ENCODE measurements at regions not wholly inside any gene's neighbourhood (a gene's known extent, or its start where the extent isn't known, plus 50 kb on each side); places are given as distances from the start of the nearest gene placed in this dataset.

DNA sequence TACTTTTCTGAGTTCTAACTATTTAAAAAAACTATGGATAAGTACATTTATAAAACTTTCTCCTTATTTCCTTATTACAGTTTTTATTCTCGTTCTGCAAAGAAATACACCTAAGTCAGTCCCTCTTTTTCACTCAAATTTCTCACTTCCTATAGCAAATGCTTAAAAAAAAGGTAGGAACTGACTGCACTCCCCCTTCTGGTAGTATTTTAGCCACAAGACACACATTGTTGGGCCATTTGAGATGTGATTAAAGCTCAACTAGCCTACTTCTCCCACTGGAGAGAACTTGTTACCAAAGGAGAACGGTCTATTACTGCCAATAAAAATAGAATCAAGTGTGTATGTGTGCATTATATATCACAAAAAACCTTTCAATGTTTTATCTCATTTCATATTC lies 521.9 kb upstream of the PRMT6 start:
- H3K4me3 ChIP-seq, result no peak overlapping the region
- H3F3A ChIP-seq (ENCODE audit: insufficient read depth, low read depth), result no peaks in the 10 kb centered on the region
- H3K27me3 ChIP-seq (ENCODE audit: insufficient read depth, low read depth), result no peaks in the 10 kb centered on the region
- no peak overlapping the region for H3K27ac ChIP-seq
- H3K9me2 ChIP-seq (ENCODE audit: insufficient read depth), result no peaks in the 10 kb centered on the region
- no peaks in the 10 kb centered on the region for H3K9me3 ChIP-seq (ENCODE audit: insufficient read depth, low read depth)
- no peak overlapping the region for H3K4me2 ChIP-seq
- intact Hi-C loops (cut with micrococcal nuclease; ENCODE audit: unreplicated experiment), result no loop called here
- no TSS peak for BruUV-seq (replicated peaks)
- H3K4me1 ChIP-seq (replicated peaks; ENCODE audit: insufficient read depth), result no peaks in the 10 kb centered on the region
- H4K20me1 ChIP-seq (ENCODE audit: insufficient read depth), result no peaks in the 10 kb centered on the region
- H3K36me3 ChIP-seq (ENCODE audit: low read depth), result no peaks in the 10 kb centered on the region
- no peak for DNase-seq
- no peak overlapping the region for H2AFZ ChIP-seq
- no peak for TF ChIP-seq EZH2 (IDR thresholded peaks at IDR 0.05; ENCODE audit: low read depth)
- TF ChIP-seq, protein P1, sequence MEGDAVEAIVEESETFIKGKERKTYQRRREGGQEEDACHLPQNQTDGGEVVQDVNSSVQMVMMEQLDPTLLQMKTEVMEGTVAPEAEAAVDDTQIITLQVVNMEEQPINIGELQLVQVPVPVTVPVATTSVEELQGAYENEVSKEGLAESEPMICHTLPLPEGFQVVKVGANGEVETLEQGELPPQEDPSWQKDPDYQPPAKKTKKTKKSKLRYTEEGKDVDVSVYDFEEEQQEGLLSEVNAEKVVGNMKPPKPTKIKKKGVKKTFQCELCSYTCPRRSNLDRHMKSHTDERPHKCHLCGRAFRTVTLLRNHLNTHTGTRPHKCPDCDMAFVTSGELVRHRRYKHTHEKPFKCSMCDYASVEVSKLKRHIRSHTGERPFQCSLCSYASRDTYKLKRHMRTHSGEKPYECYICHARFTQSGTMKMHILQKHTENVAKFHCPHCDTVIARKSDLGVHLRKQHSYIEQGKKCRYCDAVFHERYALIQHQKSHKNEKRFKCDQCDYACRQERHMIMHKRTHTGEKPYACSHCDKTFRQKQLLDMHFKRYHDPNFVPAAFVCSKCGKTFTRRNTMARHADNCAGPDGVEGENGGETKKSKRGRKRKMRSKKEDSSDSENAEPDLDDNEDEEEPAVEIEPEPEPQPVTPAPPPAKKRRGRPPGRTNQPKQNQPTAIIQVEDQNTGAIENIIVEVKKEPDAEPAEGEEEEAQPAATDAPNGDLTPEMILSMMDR (conservative IDR thresholded peaks at IDR 0.05), result no peak
- no peaks in the 10 kb centered on the region for H3K79me2 ChIP-seq (ENCODE audit: low read depth)
- CTCF ChIA-PET, result no interaction called here
- POLR2A ChIA-PET (ENCODE audit: unreplicated experiment), result no interaction called here

DNA sequence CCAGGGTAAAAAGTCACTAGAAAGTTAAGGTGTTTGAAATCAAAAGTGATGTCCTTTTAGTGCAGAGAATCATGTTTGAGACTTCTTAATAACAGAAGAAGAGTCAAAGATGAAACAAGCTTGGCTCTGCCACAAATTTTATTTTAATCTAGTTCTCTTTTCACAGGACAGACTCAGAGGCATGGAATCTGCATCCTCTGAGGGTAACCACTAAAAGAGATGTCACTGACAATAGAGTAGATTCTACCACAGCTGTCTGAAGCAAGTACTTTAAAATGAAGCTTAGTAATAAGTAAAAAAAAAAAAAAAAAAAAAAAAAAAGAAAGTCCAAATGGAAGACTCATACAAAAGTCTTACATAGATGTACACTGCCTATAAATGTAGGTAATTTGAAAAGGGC lies 519.7 kb upstream of the PRMT6 start:
- no peak overlapping the region for H3K4me3 ChIP-seq
- H4K20me1 ChIP-seq (ENCODE audit: insufficient read depth), result no peaks in the 10 kb centered on the region
- CTCF ChIA-PET, result no interaction called here
- no TSS peak for BruUV-seq (replicated peaks)
- intact Hi-C loops (cut with micrococcal nuclease; ENCODE audit: unreplicated experiment), result no loop called here
- H3K4me1 ChIP-seq (replicated peaks; ENCODE audit: insufficient read depth), result no peaks in the 10 kb centered on the region
- no peaks in the 10 kb centered on the region for H3K9me2 ChIP-seq (ENCODE audit: insufficient read depth)
- no peak for DNase-seq
- no peak overlapping the region for H3K27ac ChIP-seq
- H3K36me3 ChIP-seq (ENCODE audit: low read depth), result no peaks in the 10 kb centered on the region
- no peak overlapping the region for H2AFZ ChIP-seq
- no peaks in the 10 kb centered on the region for H3K9me3 ChIP-seq (ENCODE audit: insufficient read depth, low read depth)
- no peaks in the 10 kb centered on the region for H3F3A ChIP-seq (ENCODE audit: insufficient read depth, low read depth)
- no peaks in the 10 kb centered on the region for H3K27me3 ChIP-seq (ENCODE audit: insufficient read depth, low read depth)
- H3K79me2 ChIP-seq (ENCODE audit: low read depth), result no peaks in the 10 kb centered on the region
- no peak overlapping the region for H3K4me2 ChIP-seq
- POLR2A ChIA-PET (ENCODE audit: unreplicated experiment), result no interaction called here
- no peak for TF ChIP-seq EZH2 (IDR thresholded peaks at IDR 0.05; ENCODE audit: low read depth)
- TF ChIP-seq, protein P1 (conservative IDR thresholded peaks at IDR 0.05), result no peak

DNA sequence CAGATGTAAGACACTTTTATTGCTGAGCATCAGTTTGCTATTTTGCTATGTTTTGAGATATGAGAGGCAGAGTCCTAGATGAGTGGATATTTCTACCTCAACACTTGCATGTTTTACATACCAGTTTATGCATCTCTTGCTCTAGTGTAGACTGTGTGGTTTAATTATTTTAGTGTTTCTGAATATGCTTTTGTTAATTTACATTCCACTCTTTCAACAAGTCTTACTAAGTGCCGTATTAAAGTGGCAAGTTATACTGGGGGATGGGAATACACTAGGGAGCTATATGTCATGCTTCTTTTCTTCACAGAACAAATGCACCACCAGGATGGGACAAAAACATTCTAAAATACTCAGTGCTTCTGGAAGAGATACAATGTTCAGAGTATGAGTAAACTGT lies 507.7 kb upstream of the PRMT6 start:
- Histone ChIP-seq H3K4me2 (no peak overlapping the region), H3K79me2 (ENCODE audit: low read depth) (no peaks in the 10 kb centered on the region), H4K20me1 (ENCODE audit: insufficient read depth) (no peaks in the 10 kb centered on the region), H3K36me3 (ENCODE audit: low read depth) (no peaks in the 10 kb centered on the region), H3K9me2 (ENCODE audit: insufficient read depth) (no peaks in the 10 kb centered on the region; the same call in 1 of the 2 replicates), H3K27me3 (ENCODE audit: insufficient read depth, low read depth) (no peaks in the 10 kb centered on the region), H3K4me3 (no peak overlapping the region), H2AFZ (no peak overlapping the region), H3F3A (ENCODE audit: insufficient read depth, low read depth) (no peaks in the 10 kb centered on the region), H3K4me1 (replicated peaks; ENCODE audit: insufficient read depth) (no peaks in the 10 kb centered on the region), H3K9me3 (ENCODE audit: insufficient read depth, low read depth) (no peaks in the 10 kb centered on the region), H3K27ac (no peak overlapping the region)
- ChIA-PET POLR2A (ENCODE audit: unreplicated experiment) (no interaction called here), CTCF (no interaction called here)
- DNase-seq, result no peak
- TF ChIP-seq, protein P1 (conservative IDR thresholded peaks at IDR 0.05), result no peak
- no peak for TF ChIP-seq EZH2 (IDR thresholded peaks at IDR 0.05; ENCODE audit: low read depth)
- BruUV-seq (replicated peaks), result no TSS peak
- intact Hi-C loops (cut with micrococcal nuclease; ENCODE audit: unreplicated experiment), result no loop called here

Data from PC-9 (cell line).